Stimulated activated CD8-positive, alpha-beta memory T cell treated with anti-CD3 and anti-CD28 coated beads, Interleukin-4, amount 100 ng/mL, for 1 hour (primary cell): ENCODE measurements at regions not wholly inside any gene's neighbourhood (a gene's known extent, or its start where the extent isn't known, plus 50 kb on each side); places are given as distances from the start of the nearest gene placed in this dataset.

ENCODE experiments used
- DNase-seq, 2 donors: peaks; one replicate each; pipeline ENCODE4 v3.0.0-alpha.2; 2020; ENCODE audit warnings: low read depth in 2 of 2, low spot score in 1 of 2

GRCh38 chr5:8949908-8950307, 596.0 kb downstream of the SEMA5A start:
- no peak for DNase-seq

DNA sequence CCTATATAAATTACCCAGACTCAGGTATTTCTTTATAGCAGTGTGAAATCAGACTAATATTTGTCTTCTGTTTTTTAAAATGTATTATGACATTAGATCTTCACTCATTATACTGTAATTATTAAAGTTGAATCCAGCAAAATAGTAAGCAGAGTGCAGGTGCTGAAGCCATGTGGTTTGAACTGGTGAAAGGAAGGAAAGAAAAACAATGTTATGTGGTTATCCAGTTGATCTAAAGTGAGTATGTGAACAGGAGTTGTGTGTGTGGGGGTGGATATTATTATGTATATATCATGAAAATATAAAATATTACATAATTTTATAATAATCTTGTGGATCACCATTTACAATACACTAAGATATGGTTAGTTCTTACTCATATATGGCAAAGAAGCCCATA, 593.7 kb downstream of the SEMA5A start:
- DNase-seq: no peak

- DNase-seq: no peak
Observed at GRCh38 chr5:8953016-8953415, 592.9 kb downstream of the SEMA5A start.

DNA sequence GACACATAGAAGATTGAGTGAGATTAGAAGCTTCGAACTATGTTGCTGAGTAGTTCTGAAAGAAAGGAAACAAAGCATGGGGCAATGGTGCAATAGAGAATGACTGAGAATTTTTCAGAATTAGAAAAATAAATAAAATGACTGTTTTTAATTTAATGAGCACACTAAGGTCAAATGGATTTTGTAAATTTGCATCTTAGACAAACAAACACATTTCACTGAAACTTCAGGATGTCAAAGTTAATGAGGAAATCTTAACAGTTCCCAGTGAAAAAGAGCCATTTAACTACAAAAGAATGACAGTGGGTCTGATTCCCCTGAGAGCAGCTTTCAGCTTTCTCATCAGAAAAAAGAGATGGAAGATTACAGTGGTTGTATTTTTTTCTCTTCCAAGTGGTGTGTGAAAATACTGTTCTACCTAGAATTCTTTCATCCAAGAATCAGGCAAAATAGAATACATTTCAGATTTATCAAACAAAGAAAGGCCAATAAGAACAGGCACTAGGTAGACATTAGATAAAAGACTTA, 591.9 kb downstream of the SEMA5A start:
- no peak for DNase-seq

GRCh38 chr5:8954801-8955200, 591.1 kb downstream of the SEMA5A start:
- DNase-seq: no peak

GRCh38 chr5:8956659-8957058, 589.2 kb downstream of the SEMA5A start:
- DNase-seq: no peak

DNA sequence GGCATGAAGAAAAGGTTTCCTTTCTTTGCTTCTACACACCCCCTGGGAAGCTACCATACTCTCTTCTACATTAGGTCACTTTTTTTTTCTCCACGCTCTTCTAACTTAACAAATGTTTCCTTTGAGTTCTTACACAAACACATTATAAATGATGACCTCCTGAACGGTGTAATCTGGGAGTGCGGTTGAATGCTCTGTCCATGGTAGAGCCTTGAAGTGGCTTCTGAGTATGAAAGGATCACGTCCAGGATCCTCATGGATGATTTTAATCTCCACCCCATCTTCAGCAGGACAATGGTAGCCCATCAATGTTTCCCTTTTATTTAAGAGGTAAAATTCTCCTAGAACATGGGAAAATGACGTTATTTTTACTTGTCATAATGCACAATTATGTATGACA, 587.3 kb downstream of the SEMA5A start:
- no peak for DNase-seq

GRCh38 chr5:8961219-8961618, 584.7 kb downstream of the SEMA5A start:
- no peak for DNase-seq

DNA sequence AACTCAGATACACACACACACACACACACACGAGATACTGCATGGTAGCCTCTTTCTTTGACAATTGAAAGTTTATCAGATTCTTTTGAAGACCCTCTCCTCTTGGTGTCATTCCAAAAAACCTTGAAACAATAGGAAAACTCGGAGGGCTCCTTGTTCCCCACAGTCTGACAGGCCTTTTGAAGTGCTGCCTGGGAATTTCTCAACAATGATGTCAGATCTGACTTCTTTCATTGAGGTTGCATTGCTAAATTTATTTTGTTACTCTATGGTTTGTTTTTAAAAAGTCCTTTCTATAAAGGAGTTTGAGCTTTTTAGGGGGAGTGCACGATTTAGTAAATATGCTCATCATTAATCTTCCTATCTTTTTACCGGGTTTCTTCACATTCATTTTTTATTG, 583.9 kb downstream of the SEMA5A start:
- DNase-seq: no peak

DNA sequence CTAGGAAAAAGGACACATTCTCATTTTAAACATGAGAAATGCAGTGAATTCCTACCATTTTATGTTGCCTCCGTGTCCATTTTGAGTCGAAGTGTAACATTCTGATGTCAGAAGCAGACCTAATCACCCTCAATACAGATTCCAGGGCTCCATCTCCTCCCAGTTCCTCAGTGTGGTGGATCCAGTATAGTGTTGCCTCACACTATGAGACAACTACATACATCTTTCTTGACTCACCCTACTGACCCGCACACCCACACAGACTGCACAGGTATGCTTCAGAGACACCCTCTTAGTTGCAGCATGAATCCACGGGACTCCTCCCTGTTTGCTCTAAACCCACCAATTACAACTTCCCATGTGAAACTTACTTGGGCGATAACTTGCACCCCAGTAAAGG, 564.9 kb downstream of the SEMA5A start:
- no peak for DNase-seq

GRCh38 chr5:8981496-8981895, 564.4 kb downstream of the SEMA5A start:
- DNase-seq: no peak

GRCh38 chr5:8984386-8984785, 561.5 kb downstream of the SEMA5A start:
- DNase-seq: no peak
